Spleen (tissue), 11 donors: ENCODE measurements at regions not wholly inside any gene's neighbourhood (a gene's known extent, or its start where the extent isn't known, plus 50 kb on each side); places are given as distances from the start of the nearest gene placed in this dataset.
A peak's percentile ranks its signal among the peaks of the same experiment; 100 is the strongest.

Experiments
- DNase-seq: peaks from one replicate; pipeline ENCODE4 v3.0.0-alpha.2; 2020
- H3K27ac ChIP-seq, 8 donors: fragments of 200-600 bp; sonication (generic) in 7 of 8; 1 replicate in 4 of 8; 2 replicates in 4 of 8; pipeline versions ENCODE4 v1.5.0 to v1.8.0; 2016 to 2021; ENCODE audit warnings: inconsistent platforms in 4 of 8, mild to moderate bottlenecking in 4 of 8, moderate library complexity in 1 of 8
- H3K27me3 ChIP-seq, 7 donors: fragments of 200-600 bp; sonication (generic) in 6 of 7; replicated peaks in 1 of 7; 1 replicate in 4 of 7; 2 replicates in 3 of 7; pipeline versions ENCODE4 v1.5.0 to v1.8.0; 2016 to 2021; ENCODE audit warnings: inconsistent platforms in 3 of 7, mild to moderate bottlenecking in 1 of 7
- H3K36me3 ChIP-seq, 6 donors: fragments of 200-600 bp; sonication (generic) in 5 of 6; 1 replicate in 4 of 6; 2 replicates in 2 of 6; pipeline versions ENCODE4 v1.5.0 to v1.8.0; 2016 to 2021; ENCODE audit warnings: inconsistent platforms in 2 of 6
- H3K4me1 ChIP-seq, 6 donors: fragments of 200-600 bp; sonication (generic) in 5 of 6; 1 replicate in 3 of 6; 2 replicates in 3 of 6; pipeline versions ENCODE4 v1.5.0 to v1.8.0; 2016 to 2021; ENCODE audit warnings: inconsistent platforms in 3 of 6
- H3K4me3 ChIP-seq, 8 donors: fragments of 200-600 bp; sonication (generic) in 7 of 8; 1 replicate in 4 of 8; 2 replicates in 4 of 8; pipeline versions ENCODE4 v1.5.0 to v1.8.0; 2016 to 2021; ENCODE audit warnings: inconsistent platforms in 4 of 8, mild to moderate bottlenecking in 4 of 8, moderate library complexity in 2 of 8
- H3K9me3 ChIP-seq, 8 donors: fragments of 200-600 bp; sonication (generic) in 7 of 8; 1 replicate in 4 of 8; 2 replicates in 4 of 8; pipeline versions ENCODE4 v1.5.0 to v1.8.0; 2016 to 2021; ENCODE audit warnings: inconsistent platforms in 4 of 8
- CTCF ChIP-seq, 11 experiments: fragments of 200-600 bp in 7 of 11; fragments of 450-650 bp in 4 of 11; sonication (generic) in 4 of 11; IDR thresholded peaks in 8 of 11; conservative IDR thresholded peaks in 3 of 11; 1 replicate in 7 of 11; 2 replicates in 4 of 11; pipeline versions ENCODE4 v1.4.0 to v1.8.0; 2016 to 2021; ENCODE audit warnings: antibody characterized with exemption in 11 of 11, inconsistent platforms in 4 of 11, mild to moderate bottlenecking in 1 of 11
- POLR2A ChIP-seq, 3 donors: fragments of 450-650 bp; IDR thresholded peaks; one replicate each; pipeline ENCODE4 v1.5.1; 2017; ENCODE audit warnings: antibody characterized with exemption in 3 of 3, mild to moderate bottlenecking in 1 of 3
- POLR2AphosphoS5 ChIP-seq, 3 donors: sonication (generic); formaldehyde crosslinking; IDR thresholded peaks; one replicate each; pipeline ENCODE4 v1.5.1; 2017; ENCODE audit warnings: antibody characterized with exemption in 3 of 3
- whole genome bisulfite sequencing, 5 donors: extraction: QIAGEN DNeasy Blood & Tissue Kit in 3 of 5; methylation state at CpG; one replicate each; pipeline versions ENCODE4 v1.1.5 to v1.1.7; 2013 to 2018; 5-methylcytosine and 5-hydroxymethylcytosine counted together
- intact Hi-C: fragments of 100-400 bp; cut with DNase I; formaldehyde crosslinking; loops from one replicate; pipeline ENCODE4 v1.15.0; 2023; ENCODE audit warnings: low total_unique reads
- donor health status: healthy with polysubstance abuse.
- donor health status: DM: no; HTN: no; CAD: no; lungs with moderate emphysema.
- donor health status: DM: no; HTN: no; CAD: no.
- donor health status: Bipolar disorder and iron deficiency.
- donor health status: healthy.
- donor health status: DM: no; HTN: no; CAD: no.
- donor health status: DM: yes; HTN: yes; CAD: no.

- Histone ChIP-seq H3K9me3 (peaks cover 0 to 43% (median 31%) of the 10 kb centered on the region in 8 donors), H3K4me1 (no peaks in the 10 kb centered on the region), H3K27me3 (no peaks in the 10 kb centered on the region), H3K27ac (no peak overlapping the region), H3K4me3 (no peak overlapping the region), H3K36me3 (no peaks in the 10 kb centered on the region)
- WGBS, 5 donors = 94 to 97% (median 96%) methylated on average over 36 of the region's 36 CpGs
- peak; percentile 64 for DNase-seq
- intact Hi-C loops = no loop called here
- TF ChIP-seq POLR2A (IDR thresholded peaks at IDR 0.05) = no peak
- TF ChIP-seq CTCF (IDR thresholded peaks at IDR 0.05 in 8 of 11, conservative IDR thresholded peaks at IDR 0.05 in 3 of 11) = no peak
- no peak for TF ChIP-seq POLR2AphosphoS5 (IDR thresholded peaks at IDR 0.05)
Measured at GRCh38 chr2:52629531-52629930, 1138.1 kb upstream of the CHAC2 start.

- Histone ChIP-seq H3K4me1 (no peaks in the 10 kb centered on the region), H3K27me3 (no peaks in the 10 kb centered on the region), H3K9me3 (peaks cover 0 to 17% (median 8%) of the 10 kb centered on the region in 8 donors), H3K27ac (no peak overlapping the region), H3K4me3 (no peak overlapping the region), H3K36me3 (no peaks in the 10 kb centered on the region)
- 75 to 87% (median 84%) methylated on average over 2 of the region's 2 CpGs for WGBS, 5 donors
- no peak for TF ChIP-seq CTCF (IDR thresholded peaks at IDR 0.05 in 8 of 11, conservative IDR thresholded peaks at IDR 0.05 in 3 of 11)
- no peak for TF ChIP-seq POLR2A (IDR thresholded peaks at IDR 0.05)
- TF ChIP-seq POLR2AphosphoS5 (IDR thresholded peaks at IDR 0.05) = no peak
- intact Hi-C loops = no loop called here
- DNase-seq = no peak
Measured at GRCh38 chr2:52622266-52622665, 1145.3 kb upstream of the CHAC2 start.

- TF ChIP-seq POLR2AphosphoS5 (IDR thresholded peaks at IDR 0.05) (no peak), CTCF (IDR thresholded peaks at IDR 0.05 in 8 of 11, conservative IDR thresholded peaks at IDR 0.05 in 3 of 11) (no peak), POLR2A (IDR thresholded peaks at IDR 0.05) (no peak)
- no peaks in the 10 kb centered on the region for H3K4me1 ChIP-seq
- DNase-seq = no peak
- H3K36me3 ChIP-seq = no peaks in the 10 kb centered on the region
- H3K27me3 ChIP-seq = no peaks in the 10 kb centered on the region
- no peak overlapping the region for H3K4me3 ChIP-seq
- intact Hi-C loops = no loop called here
- 70 to 73% (median 73%) methylated on average over 4 of the region's 4 CpGs for WGBS, 5 donors
- no peak overlapping the region for H3K27ac ChIP-seq
- peaks cover 0 to 23% (median 0%) of the 10 kb centered on the region in 8 donors for H3K9me3 ChIP-seq
Measured at GRCh38 chr2:52613064-52613463, 1154.5 kb upstream of the CHAC2 start.

- DNase-seq = no peak
- no peaks in the 10 kb centered on the region for H3K36me3 ChIP-seq
- TF ChIP-seq POLR2A (IDR thresholded peaks at IDR 0.05) = no peak
- TF ChIP-seq CTCF (IDR thresholded peaks at IDR 0.05 in 8 of 11, conservative IDR thresholded peaks at IDR 0.05 in 3 of 11) = no peak
- no peak for TF ChIP-seq POLR2AphosphoS5 (IDR thresholded peaks at IDR 0.05)
- no peaks in the 10 kb centered on the region for H3K4me1 ChIP-seq
- WGBS, 5 donors = 37 to 51% (median 47%) methylated on average over 2 of the region's 2 CpGs
- H3K9me3 ChIP-seq = peaks cover 0 to 25% (median 0%) of the 10 kb centered on the region in 8 donors
- H3K27me3 ChIP-seq = no peaks in the 10 kb centered on the region
- intact Hi-C loops = no loop called here
- no peak overlapping the region for H3K27ac ChIP-seq
- no peak overlapping the region for H3K4me3 ChIP-seq
Measured at GRCh38 chr2:52611759-52612158, 1155.8 kb upstream of the CHAC2 start.
